GM18505 (cell line): ENCODE measurements at regions not wholly inside any gene's neighbourhood (a gene's known extent, or its start where the extent isn't known, plus 50 kb on each side); places are given as distances from the start of the nearest gene placed in this dataset.
"Not testable (repeated sequence)": the region's sequence is repeated elsewhere in the genome, so short reads cannot be mapped to it uniquely, and the experiment has no call there.

Experiments
- ATAC-seq: cut with Tn5 transposase; IDR thresholded peaks from one replicate; pipeline ENCODE4 v1.9.1; 2021; ENCODE audit not compliant: unreplicated experiment
- POLR2A ChIP-seq: IDR thresholded peaks from 4 replicates; pipeline ENCODE4 v1.6.1; 2011; ENCODE audit warnings: borderline replicate concordance; ENCODE audit not compliant: insufficient read depth, insufficient read length; ENCODE audit errors: extremely low read depth

DNA sequence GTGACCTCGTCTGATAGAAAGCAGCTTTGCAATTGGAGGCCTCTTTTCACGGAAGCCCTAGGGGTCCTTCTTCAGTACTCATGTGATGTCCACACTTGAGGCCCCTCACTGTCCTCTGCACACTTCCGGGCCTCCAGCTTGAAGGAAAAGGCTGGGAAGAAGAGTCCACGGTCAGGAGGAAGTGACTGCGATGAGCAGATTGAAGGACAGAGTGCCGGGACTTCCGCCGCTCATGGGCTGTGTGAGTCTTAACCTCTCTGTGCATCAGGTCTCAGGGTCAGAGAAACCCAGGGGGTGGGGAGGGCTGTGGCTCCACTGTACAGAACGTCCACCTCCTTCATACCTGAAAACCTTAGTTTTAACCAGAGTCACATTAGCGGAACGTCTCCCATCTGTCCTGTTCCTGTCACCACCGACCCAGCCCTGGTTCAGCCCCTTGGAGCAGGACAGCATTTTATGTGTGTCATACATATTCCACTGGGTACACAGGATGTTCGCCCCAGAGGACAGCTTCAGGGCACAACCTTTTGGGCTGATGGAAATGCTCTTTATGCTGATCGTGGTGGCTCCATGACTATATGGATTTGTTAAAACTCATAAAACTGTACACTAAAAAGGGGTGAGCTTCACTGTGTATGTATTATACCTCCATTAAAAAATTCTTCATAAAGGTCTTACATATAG is 51.0 kb upstream of the SORCS2 start:
- TF ChIP-seq POLR2A = no peak
- no peak for ATAC-seq

DNA sequence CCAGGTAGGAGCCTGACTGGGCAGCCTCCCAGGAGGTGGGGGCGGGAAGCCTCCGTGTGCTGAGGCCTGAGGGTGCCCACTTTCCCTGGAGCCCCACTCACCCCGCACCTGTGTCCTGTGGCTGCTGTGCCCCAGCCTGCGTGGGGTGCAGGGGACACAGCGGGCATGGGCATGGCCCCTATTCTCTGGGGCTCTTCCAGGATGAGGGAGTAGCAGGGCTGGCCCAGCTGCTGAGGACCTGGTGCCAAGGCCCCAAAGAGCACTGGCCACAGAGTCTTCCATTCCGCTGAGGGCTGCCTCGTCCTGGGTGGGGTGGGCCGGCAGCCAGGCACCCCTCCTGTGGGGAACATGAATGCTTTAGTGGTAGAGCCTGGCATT is 51.7 kb upstream of the SORCS2 start:
- TF ChIP-seq POLR2A = no peak
- ATAC-seq = no peak

DNA sequence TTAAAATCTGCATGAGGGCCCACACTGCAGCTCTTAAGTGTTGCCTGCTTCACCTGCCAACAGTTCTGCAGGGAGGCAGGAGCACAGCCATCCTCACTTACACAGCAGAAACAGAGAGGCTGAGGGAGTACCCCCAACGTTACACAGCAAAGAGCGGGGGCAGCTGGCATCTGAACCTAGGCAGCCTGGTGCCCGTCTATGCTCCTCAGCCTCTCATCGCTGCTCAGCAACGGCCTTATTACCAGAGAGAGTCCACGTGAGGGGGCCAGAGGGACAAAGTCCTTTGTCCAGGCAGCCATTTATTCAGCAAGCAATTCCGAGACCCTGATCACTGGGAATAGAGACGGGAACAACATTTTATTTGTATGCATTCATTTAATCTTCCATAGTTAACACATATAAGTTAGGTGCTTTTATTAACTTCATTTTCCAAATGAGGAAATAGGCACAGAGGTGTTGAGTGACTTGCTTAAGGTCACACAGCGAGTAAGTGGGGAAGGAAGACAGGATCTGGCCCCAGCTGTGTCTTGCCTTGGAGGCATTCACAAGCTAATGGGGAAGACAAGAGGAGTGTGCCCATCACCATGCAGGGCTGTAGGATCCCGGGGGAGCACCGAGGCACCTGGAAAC is 52.2 kb upstream of the SORCS2 start:
- no peak for ATAC-seq
- TF ChIP-seq POLR2A = no peak

DNA sequence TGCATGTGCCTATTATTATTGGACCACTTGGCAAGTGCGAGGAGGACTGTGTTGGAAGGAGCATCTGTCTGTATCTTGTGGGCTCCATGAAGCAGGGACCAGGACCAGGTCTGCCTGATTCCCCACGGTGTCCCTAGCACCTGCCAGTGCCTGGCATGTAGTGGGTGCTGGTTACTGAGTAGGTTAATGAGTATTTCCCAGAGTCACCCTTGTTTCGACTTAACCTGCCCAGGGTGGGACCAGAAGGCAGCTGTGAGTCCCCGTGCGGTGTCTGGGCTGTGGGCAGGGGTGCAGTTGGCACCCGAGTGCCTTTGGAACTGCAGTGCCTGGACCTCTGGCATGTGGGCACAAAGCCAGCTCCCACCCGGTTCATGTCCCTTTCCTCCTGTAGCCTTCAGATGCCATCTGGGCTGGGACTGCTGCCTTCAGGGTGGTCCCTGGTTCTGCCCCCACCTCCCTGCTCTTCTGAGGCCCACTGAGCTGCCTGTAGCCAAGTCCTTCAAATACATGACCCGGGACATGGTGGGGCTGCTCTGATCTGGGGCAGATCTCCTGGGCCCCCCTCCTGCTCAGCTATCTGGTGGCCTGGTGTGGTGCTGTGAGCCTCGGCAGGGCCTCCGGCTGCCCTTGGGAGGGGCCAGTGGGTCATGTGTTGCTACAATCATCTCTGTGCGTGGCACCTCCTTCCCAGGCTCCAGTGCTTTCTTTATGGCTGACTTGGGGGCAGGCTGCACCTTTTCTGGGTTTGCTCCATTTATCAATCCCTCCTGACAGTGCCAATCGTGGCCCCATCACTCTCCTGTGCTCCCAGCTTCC is 53.0 kb upstream of the SORCS2 start:
- no peak for TF ChIP-seq POLR2A
- ATAC-seq = no peak

DNA sequence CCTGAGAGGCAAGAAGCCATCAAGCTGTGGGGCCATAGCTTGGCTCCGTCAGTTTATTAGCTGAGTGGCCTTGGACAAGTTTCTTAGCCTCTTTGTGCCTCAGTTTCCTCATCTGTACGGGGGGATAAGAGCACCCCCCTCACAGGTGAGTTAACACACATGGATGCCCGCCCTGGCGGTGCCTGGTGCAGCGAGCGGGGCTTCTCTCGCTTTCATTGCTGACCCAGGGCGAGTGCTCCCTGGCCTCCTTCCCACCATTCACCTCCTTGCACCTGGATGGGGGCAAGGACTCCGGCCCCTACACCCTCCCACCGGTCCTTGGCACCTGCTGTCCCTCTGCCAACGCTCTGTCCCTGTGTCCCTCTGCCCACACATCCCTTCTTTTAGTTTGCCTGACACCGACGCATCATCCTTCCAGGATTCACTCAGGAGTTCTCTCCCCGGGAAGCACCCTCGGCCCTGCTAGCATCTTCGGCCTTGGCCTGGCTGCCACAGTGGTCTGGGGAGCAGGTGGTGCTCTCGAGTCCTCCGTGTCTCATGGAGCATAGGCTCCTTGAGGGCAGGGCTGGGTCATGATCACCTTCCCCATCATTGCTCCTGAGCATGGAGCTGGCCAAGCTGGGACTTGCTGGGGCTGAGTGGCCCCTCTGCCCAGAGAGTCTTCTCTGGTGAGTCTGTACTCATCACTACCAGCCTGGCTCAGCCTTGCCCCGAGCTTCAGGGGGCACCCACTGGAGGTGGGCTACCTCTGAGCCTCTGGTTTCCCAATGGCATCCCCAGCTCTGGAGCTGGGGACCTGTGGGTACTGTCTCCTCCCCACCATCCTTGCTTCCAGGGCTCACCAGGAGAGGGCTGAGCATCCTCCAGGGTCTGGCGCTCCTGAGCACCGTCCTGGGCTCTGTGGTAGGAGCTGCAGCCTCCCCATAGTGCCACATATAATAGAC is 53.8 kb upstream of the SORCS2 start:
- no peak for TF ChIP-seq POLR2A
- no peak for ATAC-seq

DNA sequence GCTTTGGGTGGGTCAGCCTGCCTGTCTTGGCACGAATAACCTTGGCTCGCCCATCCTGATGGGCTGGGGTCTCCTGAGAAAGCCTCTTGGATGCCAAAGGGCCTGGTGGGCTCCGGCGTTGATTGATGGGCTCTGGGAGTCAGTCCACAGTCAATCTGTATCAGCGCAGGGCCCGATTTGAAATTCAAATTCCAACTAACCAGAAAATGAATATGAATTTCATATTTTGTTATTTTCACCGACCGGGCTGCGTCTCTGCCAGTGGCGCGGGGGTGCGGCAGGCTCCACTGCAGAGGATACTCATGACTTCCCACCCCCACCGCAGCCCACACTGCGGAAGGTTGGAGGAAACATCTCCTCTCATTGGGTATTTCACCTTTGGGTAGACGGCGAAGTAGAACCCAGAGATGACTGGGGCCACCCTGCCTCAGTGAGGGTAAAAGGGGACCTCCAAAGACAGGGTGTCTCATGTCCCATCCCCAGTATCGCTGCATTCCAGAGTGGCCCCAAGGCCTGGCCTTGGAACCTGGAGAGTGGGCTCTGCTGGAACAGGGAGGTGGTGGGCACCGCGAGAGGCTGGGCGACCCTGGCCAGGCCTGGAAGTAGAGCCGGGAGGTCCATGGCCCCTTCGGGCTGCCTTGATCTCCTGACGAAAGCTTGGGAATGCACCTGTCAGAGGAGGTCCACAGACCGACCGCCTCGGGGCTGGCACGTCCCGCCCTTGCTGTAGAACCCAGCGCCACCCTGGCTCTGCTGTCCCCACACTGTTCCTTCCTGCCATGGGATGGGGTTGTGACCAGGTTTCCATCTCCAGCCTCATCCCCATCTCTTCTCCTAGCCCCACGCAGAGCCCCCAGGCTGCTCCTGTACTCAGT is 54.8 kb upstream of the SORCS2 start:
- no peak for TF ChIP-seq POLR2A
- no peak for ATAC-seq

DNA sequence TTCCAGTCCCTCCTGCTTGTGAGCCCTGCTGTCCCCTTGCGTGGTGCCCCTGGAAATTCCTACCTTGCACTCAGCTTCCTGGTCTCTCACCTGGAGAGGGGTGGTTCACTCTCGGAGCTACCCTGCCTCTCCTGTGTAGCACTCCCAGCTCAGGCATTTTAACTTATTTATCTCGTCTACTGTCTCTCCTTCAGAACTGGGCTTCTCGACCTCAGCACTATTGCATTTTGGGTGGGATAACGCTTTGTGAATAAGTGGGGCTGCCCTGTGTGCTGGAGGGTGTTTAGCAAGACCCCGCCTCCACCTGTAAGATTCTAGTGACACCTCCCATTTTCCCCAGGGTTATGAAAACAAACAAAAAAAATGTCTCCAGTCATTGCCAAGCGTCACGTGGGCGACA is 56.0 kb upstream of the SORCS2 start:
- no peak for ATAC-seq
- TF ChIP-seq POLR2A = no peak

DNA sequence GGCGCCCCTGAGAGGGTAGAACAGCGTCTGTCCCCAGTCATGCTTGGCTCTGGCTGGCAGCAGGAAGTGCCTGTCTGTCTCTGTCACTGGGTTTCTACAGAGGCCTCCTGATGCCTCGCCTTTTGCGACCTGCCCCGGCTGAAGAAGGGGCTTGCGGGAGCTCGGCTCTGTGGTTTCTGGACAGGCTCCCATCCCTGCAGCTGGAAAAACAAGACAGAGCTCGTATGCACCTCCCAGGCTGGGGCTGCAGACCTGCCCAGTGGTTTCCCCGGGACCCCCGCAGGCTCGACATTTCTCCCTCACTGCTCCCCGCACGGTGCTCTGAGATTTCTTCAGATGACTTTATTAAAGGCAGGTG is 57.0 kb upstream of the SORCS2 start:
- no peak for TF ChIP-seq POLR2A
- no peak for ATAC-seq

DNA sequence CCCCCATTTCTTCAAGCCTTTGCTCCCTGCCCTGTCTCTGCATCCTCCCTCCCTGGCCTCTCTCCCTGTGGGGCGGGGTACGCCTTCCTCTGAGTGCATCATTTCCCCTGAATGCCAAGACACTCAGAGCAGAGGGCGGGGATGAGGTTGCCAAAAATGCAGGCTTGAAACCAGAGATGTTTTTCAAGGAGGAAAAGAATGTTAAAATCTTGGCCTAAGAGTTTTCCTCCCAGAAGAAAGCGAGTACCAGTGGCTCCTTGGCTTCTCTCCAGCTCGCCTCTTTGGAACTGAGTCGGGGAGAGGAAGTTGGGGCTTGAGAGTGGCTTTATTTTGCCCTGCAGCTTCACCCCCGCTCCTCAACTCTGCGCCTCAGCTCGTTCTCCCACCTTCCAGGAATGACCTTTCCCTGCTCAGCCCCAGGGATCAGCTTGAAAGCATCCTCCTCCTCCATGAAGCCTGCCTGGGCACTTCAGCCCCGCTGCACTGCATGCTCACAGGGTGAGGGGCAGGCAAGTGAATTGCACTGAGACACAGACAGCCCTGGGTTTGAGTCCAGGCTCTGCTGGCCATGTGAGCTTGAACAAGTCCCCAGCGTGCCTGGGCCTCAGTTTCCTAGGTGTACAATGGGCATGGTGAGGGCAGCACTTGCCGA is 57.5 kb upstream of the SORCS2 start:
- no peak for ATAC-seq
- no peak for TF ChIP-seq POLR2A

DNA sequence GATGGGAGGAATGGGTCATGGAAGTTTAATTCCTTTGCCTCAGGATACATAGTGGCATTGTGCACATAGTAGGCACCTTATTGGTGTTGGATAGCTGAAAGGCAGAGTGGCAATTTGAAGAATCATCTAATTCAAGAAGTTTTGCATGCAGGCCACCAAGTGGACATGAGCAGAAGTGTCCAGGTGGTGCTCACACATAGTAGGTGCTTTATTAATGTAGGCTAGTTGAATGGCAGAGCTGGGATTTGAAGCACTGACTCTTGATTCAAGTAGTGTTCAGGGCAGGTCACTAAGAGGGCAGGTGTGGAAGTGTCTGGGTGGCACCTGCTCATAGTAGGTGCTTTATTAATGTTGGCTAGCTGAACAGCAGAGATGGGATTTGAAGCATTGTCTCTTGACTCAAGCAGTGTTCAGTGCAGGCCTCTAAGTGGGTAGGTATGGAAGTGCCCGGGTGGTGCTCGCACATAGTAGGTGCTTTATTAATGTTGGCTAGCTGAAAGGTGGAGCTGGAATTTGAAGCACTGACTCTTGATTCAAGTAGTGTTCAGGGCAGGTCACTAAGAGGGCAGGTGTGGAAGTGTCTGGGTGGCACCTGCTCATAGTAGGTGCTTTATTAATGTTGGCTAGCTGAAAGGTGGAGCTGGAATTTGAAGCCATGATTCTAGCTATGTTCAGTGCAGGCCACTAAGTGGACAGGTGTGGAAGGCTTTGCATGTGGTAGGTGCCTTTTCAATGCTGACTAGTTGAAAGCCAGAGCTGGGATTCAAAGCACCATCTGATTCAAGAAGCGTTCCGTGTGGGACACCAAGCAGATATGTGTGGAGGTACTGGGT is 58.3 kb upstream of the SORCS2 start:
- not testable (repeated sequence) for ATAC-seq

DNA sequence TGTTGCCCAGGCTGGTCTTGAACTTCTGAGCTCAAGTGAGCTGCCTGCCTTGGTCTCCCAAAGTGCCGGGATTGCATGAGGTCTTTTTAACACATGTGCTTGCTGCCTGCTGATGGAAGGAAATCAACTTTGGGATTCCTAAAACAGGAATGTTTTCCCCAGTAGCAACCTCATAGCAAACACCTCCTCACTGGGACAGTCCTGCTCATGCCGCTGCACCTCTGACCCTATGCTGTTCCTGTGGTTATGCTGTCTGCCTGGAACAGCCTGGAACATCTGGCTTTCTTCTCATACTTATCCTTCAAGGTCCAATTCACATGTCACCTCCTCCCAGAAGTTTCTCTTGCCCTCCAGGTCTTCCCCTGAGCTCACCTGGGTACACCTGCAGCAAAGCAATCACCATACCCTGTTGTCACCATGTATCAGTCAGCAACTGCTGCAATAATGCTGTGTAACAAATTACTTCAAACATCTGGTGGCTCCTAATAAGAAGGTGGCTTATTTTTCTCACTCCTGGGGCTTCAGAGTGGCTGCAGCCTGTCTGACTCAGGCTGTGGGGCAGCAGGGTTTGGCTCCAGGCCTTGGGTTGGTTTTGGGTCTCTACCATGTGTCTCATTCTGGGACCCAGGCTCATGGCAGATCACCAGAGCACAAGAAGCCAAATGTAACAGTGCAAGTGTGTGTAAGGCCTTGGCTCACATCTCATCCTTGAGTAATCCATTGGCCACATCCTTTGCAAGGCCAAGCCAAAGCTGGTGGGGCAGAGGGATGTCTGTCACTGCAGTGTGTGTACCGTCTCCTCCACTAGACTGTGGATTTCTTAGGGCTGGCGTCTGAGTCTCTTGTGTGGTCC is 59.4 kb upstream of the SORCS2 start:
- no peak for TF ChIP-seq POLR2A
- ATAC-seq = no peak

DNA sequence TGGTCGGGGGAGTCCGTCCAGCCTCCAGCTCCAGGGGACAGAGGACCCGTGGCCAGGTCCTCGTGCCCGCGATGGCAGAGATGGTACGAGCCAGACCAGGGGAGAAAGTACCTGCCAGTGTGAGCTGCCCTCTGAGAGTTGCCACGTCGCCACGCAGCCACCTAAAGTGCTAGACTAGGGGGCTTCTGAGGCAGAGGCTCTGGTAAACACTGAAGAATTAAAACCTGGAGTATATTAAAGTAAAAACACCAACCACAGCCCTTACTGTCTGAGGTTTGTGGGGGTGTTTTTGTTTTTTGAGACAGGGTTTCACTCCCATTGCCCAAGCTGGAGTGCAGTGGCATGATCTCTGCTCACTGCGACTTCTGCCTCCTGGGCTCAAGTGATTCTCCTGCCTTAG is 60.1 kb upstream of the SORCS2 start:
- ATAC-seq = no peak
- no peak for TF ChIP-seq POLR2A
